ENCODE measurements at regions not wholly inside any gene's neighbourhood (a gene's known extent, or its start where the extent isn't known, plus 50 kb on each side); places are given as distances from the start of the nearest gene placed in this dataset.

DNA sequence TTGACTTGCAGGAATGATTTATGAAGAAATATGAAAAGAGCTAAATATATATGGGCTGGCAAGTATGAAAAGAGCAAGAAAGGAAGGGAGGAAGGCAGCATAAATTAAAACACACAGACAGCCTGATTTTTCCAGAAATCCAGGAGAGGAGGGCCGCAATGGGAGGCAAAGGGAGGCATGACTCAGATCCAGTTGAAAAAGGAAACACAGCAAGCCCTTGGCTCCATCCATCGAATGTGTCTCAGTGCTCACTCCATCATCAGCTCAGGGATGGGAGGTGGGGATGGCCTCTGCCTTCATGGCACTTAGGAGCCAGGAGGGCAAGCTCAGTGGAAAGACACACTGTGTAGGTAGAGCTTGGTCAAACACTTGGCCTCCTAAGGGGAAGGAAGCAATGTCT lies 75.7 kb upstream of the PDZD8 start:
- H3K27ac ChIP-seq (ENCODE audit: low read length), result no peak overlapping the region
- intact Hi-C loops (cut with micrococcal nuclease), result no loop called here
- Mint-ChIP-seq H3K27ac (no peak overlapping the region), H3K9me3 (peaks cover 0 to 2% of the 10 kb centered on the region in 2 donors), H3K27me3 (ENCODE audit: low read depth in 2 of 2) (peaks cover 17 to 42% of the 10 kb centered on the region in 2 donors), H3K36me3 (peaks cover 10% of the 10 kb centered on the region), H3K4me1 (peaks cover 0 to 8% of the 10 kb centered on the region in 2 donors), H3K4me3 (no peak overlapping the region)
- peaks cover 22% of the 10 kb centered on the region for H3K9me3 ChIP-seq (ENCODE audit: control insufficient read depth, insufficient read depth, low read length)
- H3K4me1 ChIP-seq (ENCODE audit: control insufficient read depth, insufficient read depth, low read length), result peaks cover 17% of the 10 kb centered on the region
- peaks cover 7% of the 10 kb centered on the region for H3K27me3 ChIP-seq (ENCODE audit: control insufficient read depth, insufficient read depth, low read length)
- ATAC-seq (no peak), DNase-seq (no peak)
- H3K36me3 ChIP-seq (ENCODE audit: control insufficient read depth, insufficient read depth, low read length), result no peaks in the 10 kb centered on the region
- 79% methylated on average over 2 of the region's 2 CpGs for WGBS (ENCODE audit: insufficient coverage)
- H3K4me3 ChIP-seq (ENCODE audit: low read length), result no peak overlapping the region
- TF ChIP-seq, protein P1, sequence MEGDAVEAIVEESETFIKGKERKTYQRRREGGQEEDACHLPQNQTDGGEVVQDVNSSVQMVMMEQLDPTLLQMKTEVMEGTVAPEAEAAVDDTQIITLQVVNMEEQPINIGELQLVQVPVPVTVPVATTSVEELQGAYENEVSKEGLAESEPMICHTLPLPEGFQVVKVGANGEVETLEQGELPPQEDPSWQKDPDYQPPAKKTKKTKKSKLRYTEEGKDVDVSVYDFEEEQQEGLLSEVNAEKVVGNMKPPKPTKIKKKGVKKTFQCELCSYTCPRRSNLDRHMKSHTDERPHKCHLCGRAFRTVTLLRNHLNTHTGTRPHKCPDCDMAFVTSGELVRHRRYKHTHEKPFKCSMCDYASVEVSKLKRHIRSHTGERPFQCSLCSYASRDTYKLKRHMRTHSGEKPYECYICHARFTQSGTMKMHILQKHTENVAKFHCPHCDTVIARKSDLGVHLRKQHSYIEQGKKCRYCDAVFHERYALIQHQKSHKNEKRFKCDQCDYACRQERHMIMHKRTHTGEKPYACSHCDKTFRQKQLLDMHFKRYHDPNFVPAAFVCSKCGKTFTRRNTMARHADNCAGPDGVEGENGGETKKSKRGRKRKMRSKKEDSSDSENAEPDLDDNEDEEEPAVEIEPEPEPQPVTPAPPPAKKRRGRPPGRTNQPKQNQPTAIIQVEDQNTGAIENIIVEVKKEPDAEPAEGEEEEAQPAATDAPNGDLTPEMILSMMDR (IDR thresholded peaks at IDR 0.05), result no peak

- H3K9me3 Mint-ChIP-seq, result peaks cover 0 to 2% of the 10 kb centered on the region in 2 donors
- no peaks in the 10 kb centered on the region for H3K36me3 ChIP-seq (ENCODE audit: control insufficient read depth, insufficient read depth, low read length)
- peaks cover 18 to 44% of the 10 kb centered on the region in 2 donors for H3K27me3 Mint-ChIP-seq (ENCODE audit: low read depth in 2 of 2)
- no peak overlapping the region for H3K27ac Mint-ChIP-seq
- intact Hi-C loops (cut with micrococcal nuclease), result loop anchor here (10.0 kb wide), 1 partner anchor 235 kb away; no protein-coding TSS in a partner anchor
- TF ChIP-seq, protein P1 (IDR thresholded peaks at IDR 0.05), result no peak
- H3K4me3 Mint-ChIP-seq, result no peak overlapping the region
- peaks cover 10% of the 10 kb centered on the region for H3K36me3 Mint-ChIP-seq
- peaks cover 7% of the 10 kb centered on the region for H3K4me1 ChIP-seq (ENCODE audit: control insufficient read depth, insufficient read depth, low read length)
- no peak overlapping the region for H3K4me3 ChIP-seq (ENCODE audit: low read length)
- peaks cover 0 to 7% of the 10 kb centered on the region in 2 donors for H3K4me1 Mint-ChIP-seq
- no peak overlapping the region for H3K27ac ChIP-seq (ENCODE audit: low read length)
- 81% methylated on average over 6 of the region's 6 CpGs for WGBS (ENCODE audit: insufficient coverage)
- no peak for DNase-seq
- H3K27me3 ChIP-seq (ENCODE audit: control insufficient read depth, insufficient read depth, low read length), result peaks cover 7% of the 10 kb centered on the region
- peaks cover 31% of the 10 kb centered on the region for H3K9me3 ChIP-seq (ENCODE audit: control insufficient read depth, insufficient read depth, low read length)
- ATAC-seq, result no peak
These were observed 74.4 kb upstream of the PDZD8 start for GRCh38 chr10:117449636-117450035.

DNA sequence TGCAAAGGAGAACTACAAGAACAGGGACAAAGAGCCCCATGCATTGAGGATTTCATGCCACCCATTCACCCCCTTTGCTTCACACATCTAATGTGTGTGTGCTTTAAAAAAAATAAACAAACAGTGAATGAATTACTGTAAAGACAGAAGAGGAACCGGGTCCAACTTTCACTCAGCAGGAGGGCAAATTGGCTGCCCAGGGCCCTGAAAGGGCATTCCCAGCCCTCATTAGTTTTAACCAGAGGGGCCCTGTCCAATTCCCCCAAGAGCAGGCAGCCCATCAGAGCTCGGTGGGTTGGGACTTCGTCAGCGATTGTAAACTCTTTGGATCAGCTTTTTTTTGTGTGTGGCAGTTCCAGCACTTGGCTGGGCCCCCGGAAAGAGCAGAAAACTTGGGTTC lies 73.6 kb upstream of the PDZD8 start:
- peaks cover 24% of the 10 kb centered on the region for H3K9me3 ChIP-seq (ENCODE audit: control insufficient read depth, insufficient read depth, low read length)
- H3K4me3 Mint-ChIP-seq, result no peak overlapping the region
- ATAC-seq, result no peak
- H3K27me3 ChIP-seq (ENCODE audit: control insufficient read depth, insufficient read depth, low read length), result peaks cover 2% of the 10 kb centered on the region
- intact Hi-C loops (cut with micrococcal nuclease), result loop anchor here (10.0 kb wide), 1 partner anchor 234 kb away; no protein-coding TSS in a partner anchor
- no peak overlapping the region for H3K27ac Mint-ChIP-seq
- no peak overlapping the region for H3K27ac ChIP-seq (ENCODE audit: low read length)
- no peaks in the 10 kb centered on the region for H3K4me1 ChIP-seq (ENCODE audit: control insufficient read depth, insufficient read depth, low read length)
- no peak for DNase-seq
- H3K9me3 Mint-ChIP-seq, result peaks cover 0 to 2% of the 10 kb centered on the region in 2 donors
- peaks cover 18 to 39% of the 10 kb centered on the region in 2 donors for H3K27me3 Mint-ChIP-seq (ENCODE audit: low read depth in 2 of 2)
- no peaks in the 10 kb centered on the region for H3K36me3 ChIP-seq (ENCODE audit: control insufficient read depth, insufficient read depth, low read length)
- 84% methylated on average over 5 of the region's 5 CpGs for WGBS (ENCODE audit: insufficient coverage)
- TF ChIP-seq, protein P1 (IDR thresholded peaks at IDR 0.05), result no peak
- peaks cover 10% of the 10 kb centered on the region for H3K36me3 Mint-ChIP-seq
- H3K4me1 Mint-ChIP-seq, result no peaks in the 10 kb centered on the region
- H3K4me3 ChIP-seq (ENCODE audit: low read length), result no peak overlapping the region

- H3K27ac Mint-ChIP-seq, result no peak overlapping the region
- no peak for ATAC-seq
- 86% methylated on average over 3 of the region's 3 CpGs for WGBS (ENCODE audit: insufficient coverage)
- DNase-seq, result no peak
- H3K4me1 Mint-ChIP-seq, result peaks cover 0 to 7% of the 10 kb centered on the region in 2 donors
- H3K9me3 ChIP-seq (ENCODE audit: control insufficient read depth, insufficient read depth, low read length), result peaks cover 18% of the 10 kb centered on the region
- peaks cover 0 to 2% of the 10 kb centered on the region in 2 donors for H3K9me3 Mint-ChIP-seq
- TF ChIP-seq, protein P1 (IDR thresholded peaks at IDR 0.05), result no peak
- intact Hi-C loops (cut with micrococcal nuclease), result loop anchor here (10.0 kb wide), 1 partner anchor 231 kb away; no protein-coding TSS in a partner anchor
- H3K27ac ChIP-seq (ENCODE audit: low read length), result no peak overlapping the region
- peaks cover 9% of the 10 kb centered on the region for H3K4me1 ChIP-seq (ENCODE audit: control insufficient read depth, insufficient read depth, low read length)
- H3K27me3 ChIP-seq (ENCODE audit: control insufficient read depth, insufficient read depth, low read length), result peaks cover 6% of the 10 kb centered on the region
- no peaks in the 10 kb centered on the region for H3K36me3 Mint-ChIP-seq
- H3K27me3 Mint-ChIP-seq (ENCODE audit: low read depth in 2 of 2), result peaks cover 10 to 26% of the 10 kb centered on the region in 2 donors
- no peak overlapping the region for H3K4me3 ChIP-seq (ENCODE audit: low read length)
- no peaks in the 10 kb centered on the region for H3K36me3 ChIP-seq (ENCODE audit: control insufficient read depth, insufficient read depth, low read length)
- H3K4me3 Mint-ChIP-seq, result no peak overlapping the region
These were observed 70.8 kb upstream of the PDZD8 start for GRCh38 chr10:117445992-117446391.

Measured in natural killer cell (primary cell).